ENCODE measurements at regions not wholly inside any gene's neighbourhood (a gene's known extent, or its start where the extent isn't known, plus 50 kb on each side); places are given as distances from the start of the nearest gene placed in this dataset.
A peak's percentile ranks its signal among the peaks of the same experiment; 100 is the strongest.
"Not testable (repeated sequence)": the region's sequence is repeated elsewhere in the genome, so short reads cannot be mapped to it uniquely, and the experiment has no call there.

DNA sequence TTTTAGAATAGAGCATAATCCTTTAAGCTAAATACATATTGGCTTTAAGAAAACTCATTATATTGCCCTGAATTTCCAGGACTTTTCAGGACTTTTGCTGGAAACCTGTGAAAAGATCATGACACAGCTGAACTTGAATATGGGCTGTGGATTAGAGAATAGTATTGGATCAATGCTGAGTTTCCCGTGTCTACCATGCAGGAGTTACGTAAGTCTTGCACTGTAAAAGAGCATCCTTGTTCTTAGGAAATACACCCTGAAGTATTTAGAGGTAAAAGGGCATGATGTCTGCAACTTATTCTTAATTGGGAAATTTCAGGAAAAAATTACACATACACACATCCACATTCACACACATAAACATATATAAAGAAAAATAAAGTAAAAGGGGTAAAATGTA is 82.1 kb downstream of the ZFP36L2 start:
- Mint-ChIP-seq H3K4me3 (no peak overlapping the region), H3K4me1 (peaks cover 22% of the 10 kb centered on the region), H3K36me3 (ENCODE audit: low read depth) (no peaks in the 10 kb centered on the region), H3K27ac (no peak overlapping the region), H3K9me3 (no peaks in the 10 kb centered on the region), H3K27me3 (ENCODE audit: low read depth, poor library complexity) (no peaks in the 10 kb centered on the region)
- no peak for DNase-seq
- TF ChIP-seq, protein P1, sequence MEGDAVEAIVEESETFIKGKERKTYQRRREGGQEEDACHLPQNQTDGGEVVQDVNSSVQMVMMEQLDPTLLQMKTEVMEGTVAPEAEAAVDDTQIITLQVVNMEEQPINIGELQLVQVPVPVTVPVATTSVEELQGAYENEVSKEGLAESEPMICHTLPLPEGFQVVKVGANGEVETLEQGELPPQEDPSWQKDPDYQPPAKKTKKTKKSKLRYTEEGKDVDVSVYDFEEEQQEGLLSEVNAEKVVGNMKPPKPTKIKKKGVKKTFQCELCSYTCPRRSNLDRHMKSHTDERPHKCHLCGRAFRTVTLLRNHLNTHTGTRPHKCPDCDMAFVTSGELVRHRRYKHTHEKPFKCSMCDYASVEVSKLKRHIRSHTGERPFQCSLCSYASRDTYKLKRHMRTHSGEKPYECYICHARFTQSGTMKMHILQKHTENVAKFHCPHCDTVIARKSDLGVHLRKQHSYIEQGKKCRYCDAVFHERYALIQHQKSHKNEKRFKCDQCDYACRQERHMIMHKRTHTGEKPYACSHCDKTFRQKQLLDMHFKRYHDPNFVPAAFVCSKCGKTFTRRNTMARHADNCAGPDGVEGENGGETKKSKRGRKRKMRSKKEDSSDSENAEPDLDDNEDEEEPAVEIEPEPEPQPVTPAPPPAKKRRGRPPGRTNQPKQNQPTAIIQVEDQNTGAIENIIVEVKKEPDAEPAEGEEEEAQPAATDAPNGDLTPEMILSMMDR (IDR thresholded peaks at IDR 0.05): no peak

DNA sequence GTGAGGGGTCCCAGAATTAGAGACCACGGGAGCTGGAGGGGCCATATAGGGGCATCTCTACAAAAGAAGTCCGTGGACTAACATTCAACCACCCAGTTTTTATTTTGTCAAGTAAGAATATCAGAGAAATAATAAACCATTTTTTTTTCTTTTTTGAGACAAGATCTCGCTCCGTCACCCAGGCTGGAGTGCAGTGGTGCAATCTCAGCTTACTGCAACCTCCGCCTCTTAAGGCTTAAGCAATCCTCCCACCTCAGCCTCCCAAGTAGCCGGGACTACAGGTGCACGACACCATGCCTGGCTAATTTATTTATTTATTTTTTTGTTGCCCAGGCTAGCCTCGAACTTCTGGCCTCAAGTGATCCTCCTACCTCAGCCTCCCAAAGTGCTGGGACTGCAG is 82.7 kb downstream of the ZFP36L2 start:
- H3K27me3 Mint-ChIP-seq (ENCODE audit: low read depth, poor library complexity): no peaks in the 10 kb centered on the region
- no peaks in the 10 kb centered on the region for H3K36me3 Mint-ChIP-seq (ENCODE audit: low read depth)
- no peak for DNase-seq
- H3K27ac Mint-ChIP-seq: no peak overlapping the region
- H3K4me3 Mint-ChIP-seq: no peak overlapping the region
- peaks cover 24% of the 10 kb centered on the region for H3K4me1 Mint-ChIP-seq
- TF ChIP-seq, protein P1 (IDR thresholded peaks at IDR 0.05): no peak
- no peaks in the 10 kb centered on the region for H3K9me3 Mint-ChIP-seq

DNA sequence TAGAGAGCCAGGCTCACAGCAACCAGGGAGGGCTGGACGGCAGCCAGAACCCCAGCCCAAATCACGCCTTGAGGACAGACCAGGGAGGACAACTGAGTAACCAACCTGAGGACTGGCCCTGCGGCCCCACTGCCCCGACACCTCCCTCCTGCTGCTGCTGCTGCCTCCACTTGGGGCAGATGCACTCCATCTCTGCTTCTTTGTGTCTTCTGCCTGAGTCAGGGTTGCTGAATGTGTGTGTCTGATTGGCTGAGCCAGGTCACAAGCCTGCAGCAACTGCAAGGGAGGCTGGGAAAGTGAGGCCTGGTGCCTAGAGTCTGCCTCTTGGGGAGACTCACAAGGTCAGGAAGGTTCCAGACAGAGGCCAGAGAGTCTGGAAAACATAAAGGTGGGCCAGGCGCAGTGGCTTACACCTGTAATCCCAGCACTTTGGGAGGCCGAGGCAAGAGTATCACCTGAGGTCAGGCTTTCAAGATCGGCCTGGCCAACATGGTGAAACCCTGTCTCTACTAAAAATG is 83.4 kb downstream of the ZFP36L2 start:
- Mint-ChIP-seq H3K36me3 (ENCODE audit: low read depth) (no peaks in the 10 kb centered on the region), H3K27ac (no peak overlapping the region), H3K4me3 (no peak overlapping the region), H3K4me1 (peaks cover 30% of the 10 kb centered on the region), H3K27me3 (ENCODE audit: low read depth, poor library complexity) (no peaks in the 10 kb centered on the region), H3K9me3 (no peaks in the 10 kb centered on the region)
- TF ChIP-seq, protein P1 (IDR thresholded peaks at IDR 0.05): no peak
- DNase-seq: no peak

DNA sequence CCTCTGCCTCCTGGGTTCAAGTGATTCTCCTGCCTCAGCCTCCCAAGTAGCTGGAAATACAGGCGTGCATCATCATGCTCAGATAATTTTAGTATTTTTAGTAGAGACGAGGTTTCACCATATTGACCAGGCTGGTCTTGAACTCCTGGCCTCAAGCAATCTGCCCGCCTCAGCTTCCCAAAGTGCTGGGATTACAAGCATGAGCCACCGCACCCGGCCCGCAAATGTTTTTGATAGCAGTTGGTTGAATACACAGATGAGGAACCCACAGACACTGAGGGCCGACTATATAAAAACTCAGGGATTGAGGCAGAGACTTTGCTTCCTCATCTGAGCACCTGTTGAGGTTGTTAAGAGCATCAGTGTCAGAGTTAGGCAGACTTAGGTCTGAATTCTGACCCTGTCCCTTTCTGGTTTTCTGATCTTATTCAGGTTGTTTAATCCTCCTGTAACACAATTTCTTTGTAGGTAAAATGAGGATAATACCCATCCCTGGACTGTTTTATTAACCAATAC is 84.7 kb downstream of the ZFP36L2 start:
- H3K9me3 Mint-ChIP-seq; H3K27me3 Mint-ChIP-seq (ENCODE audit: low read depth, poor library complexity); H3K4me3 Mint-ChIP-seq; H3K27ac Mint-ChIP-seq; DNase-seq; H3K36me3 Mint-ChIP-seq (ENCODE audit: low read depth): not testable (repeated sequence)
- H3K4me1 Mint-ChIP-seq: peaks cover 43% of the 10 kb centered on the region

DNA sequence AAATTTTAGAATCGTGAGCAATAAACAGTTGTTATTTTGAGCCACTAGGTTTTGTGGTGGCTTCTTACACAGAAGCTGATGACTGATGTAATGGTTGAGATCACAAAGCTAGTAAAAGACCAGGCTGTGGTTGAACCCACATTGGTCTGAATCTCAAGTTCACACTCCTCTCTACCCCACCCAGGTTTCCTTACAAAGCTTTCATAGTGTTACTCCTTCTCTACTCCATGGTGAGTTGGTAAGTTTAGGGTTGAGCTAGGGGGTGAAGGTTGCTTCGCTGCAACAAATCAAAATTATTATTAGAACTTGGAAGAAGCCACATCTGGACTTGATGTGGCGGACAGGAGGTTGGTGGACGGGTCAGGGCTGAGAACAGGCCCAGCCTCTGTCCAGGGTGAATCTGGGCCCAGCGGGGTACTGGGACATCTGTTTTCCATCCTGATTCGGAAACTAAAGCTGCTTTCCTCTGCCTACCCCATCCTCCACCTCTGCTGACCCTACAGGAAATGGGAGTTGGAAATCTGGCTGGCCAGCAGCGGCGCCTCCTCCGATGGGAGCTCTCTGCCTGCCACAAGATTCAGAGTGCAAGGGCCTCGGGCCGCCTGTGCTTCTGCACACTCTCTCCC is 86.3 kb downstream of the ZFP36L2 start:
- Mint-ChIP-seq H3K27ac (peak overlapping the region; percentile 96), H3K4me1 (peaks cover 50% of the 10 kb centered on the region), H3K4me3 (no peak overlapping the region), H3K9me3 (no peaks in the 10 kb centered on the region), H3K36me3 (ENCODE audit: low read depth) (no peaks in the 10 kb centered on the region), H3K27me3 (ENCODE audit: low read depth, poor library complexity) (no peaks in the 10 kb centered on the region)
- TF ChIP-seq, protein P1 (IDR thresholded peaks at IDR 0.05): no peak
- peak; percentile 29 for DNase-seq

DNA sequence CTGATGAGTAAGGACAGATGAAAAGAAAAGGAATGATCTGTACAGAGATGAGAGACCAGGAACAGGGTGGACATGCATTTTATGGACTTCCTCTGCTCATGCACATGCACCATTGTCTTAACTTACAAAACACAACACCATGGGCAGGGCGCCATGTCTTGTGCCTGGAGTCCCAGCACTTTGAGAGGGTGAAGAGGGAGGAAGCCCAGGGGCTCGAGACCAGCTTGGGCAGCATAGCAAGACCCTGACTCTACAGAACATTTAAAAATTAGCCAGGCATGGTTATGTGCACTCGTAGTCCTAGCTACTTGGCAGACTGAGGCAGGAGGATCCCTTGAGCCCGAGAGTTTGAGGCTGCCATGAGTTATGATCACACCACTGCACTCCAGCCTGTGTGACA is 86.9 kb downstream of the ZFP36L2 start:
- TF ChIP-seq, protein P1 (IDR thresholded peaks at IDR 0.05): no peak
- no peaks in the 10 kb centered on the region for H3K9me3 Mint-ChIP-seq
- peaks cover 50% of the 10 kb centered on the region for H3K4me1 Mint-ChIP-seq
- H3K27me3 Mint-ChIP-seq (ENCODE audit: low read depth, poor library complexity): no peaks in the 10 kb centered on the region
- DNase-seq: no peak
- H3K36me3 Mint-ChIP-seq (ENCODE audit: low read depth): no peaks in the 10 kb centered on the region
- H3K27ac Mint-ChIP-seq: peak overlapping the region; percentile 96
- no peak overlapping the region for H3K4me3 Mint-ChIP-seq

Measured in nephron progenitor cell (in vitro differentiated cells).